ENCODE measurements at regions not wholly inside any gene's neighbourhood (a gene's known extent, or its start where the extent isn't known, plus 50 kb on each side); places are given as distances from the start of the nearest gene placed in this dataset.

DNA sequence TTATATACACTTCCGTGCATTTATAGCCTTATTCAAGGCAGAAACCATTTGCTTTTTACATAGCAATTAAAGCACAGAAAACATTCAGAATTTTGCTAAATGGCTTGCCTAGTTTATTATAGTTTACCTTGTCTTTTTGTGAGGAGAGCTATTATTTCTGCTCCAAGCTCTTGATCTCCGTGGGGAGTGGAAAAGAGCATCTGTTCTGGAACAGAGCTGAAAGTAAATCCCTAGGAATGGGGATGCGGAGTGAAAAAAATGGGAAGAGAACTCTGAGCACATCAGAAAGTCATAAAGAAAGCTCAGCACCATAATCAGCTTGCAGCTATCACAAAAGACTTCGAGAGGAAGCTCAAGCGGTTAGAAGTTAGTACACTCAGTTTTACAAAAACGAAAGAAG is 1006.7 kb downstream of the ROBO2 start:
- Mint-ChIP-seq H3K4me1 (no peaks in the 10 kb centered on the region), H3K27me3 (no peaks in the 10 kb centered on the region), H3K27ac (no peak overlapping the region), H3K4me3 (no peak overlapping the region), H3K9me3 (peaks cover 2% of the 10 kb centered on the region), H3K36me3 (no peaks in the 10 kb centered on the region)
- ATAC-seq (ENCODE audit: low read depth) (no peak), DNase-seq (ENCODE audit: low spot score in 2 of 2) (no peak)

DNA sequence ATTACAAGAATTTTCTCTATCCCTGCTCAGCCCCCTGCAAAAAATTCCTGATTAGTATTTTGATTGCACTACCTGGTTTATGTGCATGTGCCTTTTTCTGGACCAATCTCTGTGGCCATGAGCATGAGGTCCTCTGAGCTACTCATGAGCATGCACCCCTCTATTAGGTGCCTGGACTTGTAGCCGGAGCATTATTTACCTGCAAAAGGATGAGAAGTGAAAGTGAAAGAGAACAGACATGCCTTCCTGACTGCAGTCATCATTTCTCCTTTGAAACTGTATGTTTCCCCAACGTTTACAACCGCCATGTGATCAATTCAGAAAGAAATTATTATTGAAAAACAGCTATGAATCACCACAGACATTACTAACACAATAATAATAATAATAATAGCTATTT is 1008.8 kb downstream of the ROBO2 start:
- Mint-ChIP-seq H3K27me3 (no peaks in the 10 kb centered on the region), H3K9me3 (peaks cover 3% of the 10 kb centered on the region), H3K36me3 (no peaks in the 10 kb centered on the region), H3K4me1 (no peaks in the 10 kb centered on the region), H3K27ac (no peak overlapping the region), H3K4me3 (no peak overlapping the region)
- ATAC-seq (ENCODE audit: low read depth) (no peak), DNase-seq (ENCODE audit: low spot score in 2 of 2) (no peak)

DNA sequence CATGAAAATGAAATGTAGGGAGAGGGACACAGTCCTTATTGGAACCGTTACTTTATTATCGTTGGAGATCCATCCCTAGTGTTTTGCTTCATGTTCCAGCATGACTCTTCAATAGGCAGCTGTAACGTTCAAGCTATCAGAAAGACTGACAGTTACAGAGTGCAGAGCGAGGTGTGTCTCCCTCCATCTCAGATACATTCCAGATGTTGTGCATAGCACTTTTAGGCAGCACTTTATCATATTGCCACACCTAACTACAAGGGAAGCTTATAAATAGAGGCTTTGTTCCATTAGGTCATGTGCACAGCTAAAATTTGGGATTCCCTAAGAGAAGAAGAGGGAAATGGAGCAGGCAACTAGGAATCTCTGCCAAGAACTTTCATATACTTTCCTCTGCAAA is 1009.6 kb downstream of the ROBO2 start:
- H3K4me1 Mint-ChIP-seq, result no peaks in the 10 kb centered on the region

DNA sequence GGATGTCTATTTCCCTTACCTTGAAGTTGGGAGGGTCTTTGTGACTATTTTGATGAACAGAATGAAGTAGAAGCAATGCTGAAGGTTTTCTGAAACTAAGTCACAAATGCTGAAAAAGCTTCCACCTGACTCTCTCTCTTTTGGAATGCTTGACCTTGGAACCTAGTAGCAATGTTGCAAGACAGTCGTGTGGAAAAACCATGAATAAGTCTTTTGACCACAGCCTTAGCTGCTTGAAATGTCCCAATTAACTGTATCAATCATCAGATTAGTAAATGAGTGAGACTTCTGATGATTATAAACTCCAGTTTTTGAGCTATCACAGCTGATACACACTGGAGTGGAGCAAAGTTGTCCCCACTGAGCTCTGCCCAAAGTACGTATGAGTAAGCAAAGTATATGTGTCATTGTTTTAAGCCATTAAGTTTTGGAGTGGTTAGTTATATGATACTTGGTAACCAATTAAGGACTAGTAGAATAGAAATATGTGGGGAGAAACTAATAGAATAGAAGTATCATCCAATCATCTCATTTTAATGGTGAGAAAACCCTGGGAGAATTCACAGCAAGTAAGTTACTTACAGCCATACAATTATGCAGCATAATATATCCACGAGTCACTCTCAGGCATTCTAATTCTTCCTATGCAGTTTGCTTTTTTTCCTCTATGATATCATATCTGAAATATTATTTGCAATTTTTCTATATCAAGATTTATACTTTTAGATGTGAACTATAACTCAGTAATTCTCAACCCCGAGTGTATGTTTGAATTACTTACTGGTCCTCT is 1010.6 kb downstream of the ROBO2 start:
- DNase-seq (ENCODE audit: low spot score in 2 of 2), result no peak
- no peak overlapping the region for H3K27ac Mint-ChIP-seq
- H3K4me1 Mint-ChIP-seq, result no peaks in the 10 kb centered on the region
- peaks cover 3% of the 10 kb centered on the region for H3K9me3 Mint-ChIP-seq
- ATAC-seq (ENCODE audit: low read depth), result no peak
- H3K4me3 Mint-ChIP-seq, result no peak overlapping the region
- H3K36me3 Mint-ChIP-seq, result no peaks in the 10 kb centered on the region
- H3K27me3 Mint-ChIP-seq, result no peaks in the 10 kb centered on the region

More for the DNA sequence above, 1009.6 kb downstream of the ROBO2 start:
- Mint-ChIP-seq H3K27me3 (no peaks in the 10 kb centered on the region), H3K36me3 (no peaks in the 10 kb centered on the region), H3K9me3 (peaks cover 2% of the 10 kb centered on the region), H3K27ac (no peak overlapping the region), H3K4me3 (no peak overlapping the region)
- ATAC-seq (ENCODE audit: low read depth) (no peak), DNase-seq (ENCODE audit: low spot score in 2 of 2) (no peak)

DNA sequence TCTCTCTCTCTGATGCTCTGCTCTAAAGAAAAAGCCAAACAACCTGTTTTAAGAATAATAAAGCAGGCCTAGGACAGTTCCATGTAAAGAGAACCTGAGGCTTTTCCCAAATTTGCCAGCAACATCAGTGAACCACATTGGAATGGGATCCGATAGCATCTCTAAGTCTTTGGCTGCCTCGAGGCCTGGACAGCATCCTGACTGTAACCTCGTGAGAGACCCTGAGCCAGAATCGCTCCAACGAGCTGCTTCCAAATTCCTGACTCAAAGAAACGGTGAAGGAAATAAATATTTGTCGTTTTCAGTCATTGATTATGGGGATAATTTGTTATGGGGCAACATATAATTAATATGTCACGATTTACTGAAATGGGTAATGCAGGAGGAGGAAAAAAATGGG is 1012.8 kb downstream of the ROBO2 start:
- ATAC-seq (ENCODE audit: low read depth), result no peak
- no peak overlapping the region for H3K27ac Mint-ChIP-seq

DNA sequence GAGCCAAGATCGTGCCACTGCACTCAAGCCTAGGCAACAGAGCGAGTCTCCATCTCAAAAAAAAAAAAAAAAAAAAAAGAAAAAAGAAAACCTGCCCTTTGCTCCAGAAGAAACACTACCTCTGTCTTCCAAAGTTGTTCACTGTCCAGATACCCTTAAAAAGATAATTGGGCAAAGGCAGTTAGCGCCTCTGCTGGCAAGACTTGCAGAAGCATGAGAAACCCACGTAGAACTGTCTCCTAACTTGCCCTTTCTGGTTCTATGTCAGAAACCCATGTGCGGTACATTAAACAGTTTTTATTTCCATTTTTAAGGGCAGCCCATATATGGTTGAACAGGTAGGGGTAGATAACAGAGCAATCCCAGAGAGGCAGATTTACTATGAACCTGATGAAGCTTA is 1026.4 kb downstream of the ROBO2 start:
- Mint-ChIP-seq H3K27me3 (no peaks in the 10 kb centered on the region), H3K9me3 (no peaks in the 10 kb centered on the region), H3K36me3 (no peaks in the 10 kb centered on the region), H3K27ac (no peak overlapping the region), H3K4me3 (no peak overlapping the region), H3K4me1 (no peaks in the 10 kb centered on the region)
- DNase-seq (ENCODE audit: low spot score in 2 of 2), result no peak
- ATAC-seq (ENCODE audit: low read depth), result no peak

More for the DNA sequence above, 1012.8 kb downstream of the ROBO2 start:
- Mint-ChIP-seq H3K4me1 (no peaks in the 10 kb centered on the region), H3K36me3 (no peaks in the 10 kb centered on the region), H3K9me3 (peaks cover 3% of the 10 kb centered on the region), H3K4me3 (no peak overlapping the region), H3K27me3 (no peaks in the 10 kb centered on the region)
- no peak for DNase-seq (ENCODE audit: low spot score in 2 of 2)

DNA sequence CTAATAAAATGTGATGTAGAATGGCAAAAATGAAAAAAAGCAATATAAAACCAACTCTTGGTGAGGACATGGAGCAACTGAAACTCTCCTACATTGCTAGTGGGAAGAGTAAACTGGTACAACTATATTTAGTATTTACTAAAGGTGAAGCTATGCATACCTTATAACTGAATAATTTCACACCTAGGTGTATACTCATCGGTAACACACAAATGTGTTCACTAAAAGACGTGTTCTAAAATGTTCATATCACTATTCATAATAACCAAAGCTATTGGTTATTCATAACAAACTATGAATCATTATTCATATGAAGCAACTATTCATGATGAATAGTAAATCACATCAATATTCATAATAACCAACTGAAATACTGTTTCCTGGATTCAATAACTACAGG is 1030.3 kb downstream of the ROBO2 start:
- ATAC-seq (ENCODE audit: low read depth), result no peak
- H3K27me3 Mint-ChIP-seq, result no peaks in the 10 kb centered on the region
- H3K36me3 Mint-ChIP-seq, result no peaks in the 10 kb centered on the region
- H3K9me3 Mint-ChIP-seq, result peaks cover 3% of the 10 kb centered on the region
- DNase-seq (ENCODE audit: low spot score in 2 of 2), result no peak
- H3K4me1 Mint-ChIP-seq, result no peaks in the 10 kb centered on the region
- H3K4me3 Mint-ChIP-seq, result no peak overlapping the region
- no peak overlapping the region for H3K27ac Mint-ChIP-seq

DNA sequence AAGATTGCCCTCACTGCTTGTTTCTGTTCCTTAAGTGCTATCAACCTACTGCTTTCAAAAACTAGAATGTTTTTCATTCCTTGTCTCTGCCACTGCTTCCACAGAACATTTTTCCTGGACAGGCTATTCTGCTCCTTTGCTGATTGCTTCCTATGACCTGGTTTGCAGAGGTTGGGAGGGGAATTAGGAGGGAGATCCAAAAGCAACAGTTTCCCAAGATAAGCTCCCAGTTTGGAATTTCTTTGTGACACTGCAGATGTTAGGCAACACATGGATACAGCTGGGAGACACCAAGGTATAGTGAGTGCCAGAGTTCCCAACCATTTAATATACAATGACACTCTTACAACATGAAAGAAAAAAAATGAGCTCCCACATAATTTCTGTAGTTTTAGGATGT is 1036.5 kb downstream of the ROBO2 start:
- no peak overlapping the region for H3K4me3 Mint-ChIP-seq
- H3K27me3 Mint-ChIP-seq, result no peaks in the 10 kb centered on the region
- ATAC-seq (ENCODE audit: low read depth) (no peak), DNase-seq (ENCODE audit: low spot score in 2 of 2) (no peak)
- H3K9me3 Mint-ChIP-seq, result peaks cover 4% of the 10 kb centered on the region
- no peak overlapping the region for H3K27ac Mint-ChIP-seq
- no peaks in the 10 kb centered on the region for H3K4me1 Mint-ChIP-seq
- no peaks in the 10 kb centered on the region for H3K36me3 Mint-ChIP-seq

DNA sequence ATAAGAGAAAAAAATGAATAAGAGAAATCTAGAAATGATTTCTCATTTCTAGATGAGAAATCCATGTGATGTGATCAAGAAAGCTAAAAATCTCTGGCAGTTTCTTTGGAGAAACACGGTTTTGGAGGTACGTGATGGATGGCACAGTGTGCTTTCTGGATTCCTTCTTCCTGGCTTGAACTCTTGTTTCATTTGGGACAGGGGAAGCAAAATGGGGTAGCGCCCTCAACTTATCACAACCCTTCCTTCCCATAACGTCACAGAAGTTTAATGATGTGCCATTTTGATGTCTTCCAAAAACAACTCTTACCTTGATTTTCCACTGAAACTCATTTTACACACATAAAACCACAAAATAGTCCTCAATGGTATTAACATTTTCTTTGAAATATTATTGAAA is 1037.3 kb downstream of the ROBO2 start:
- Mint-ChIP-seq H3K27ac (no peak overlapping the region), H3K9me3 (peaks cover 4% of the 10 kb centered on the region), H3K4me3 (no peak overlapping the region), H3K36me3 (no peaks in the 10 kb centered on the region), H3K27me3 (no peaks in the 10 kb centered on the region), H3K4me1 (no peaks in the 10 kb centered on the region)
- ATAC-seq (ENCODE audit: low read depth) (no peak), DNase-seq (ENCODE audit: low spot score in 2 of 2) (no peak)

DNA sequence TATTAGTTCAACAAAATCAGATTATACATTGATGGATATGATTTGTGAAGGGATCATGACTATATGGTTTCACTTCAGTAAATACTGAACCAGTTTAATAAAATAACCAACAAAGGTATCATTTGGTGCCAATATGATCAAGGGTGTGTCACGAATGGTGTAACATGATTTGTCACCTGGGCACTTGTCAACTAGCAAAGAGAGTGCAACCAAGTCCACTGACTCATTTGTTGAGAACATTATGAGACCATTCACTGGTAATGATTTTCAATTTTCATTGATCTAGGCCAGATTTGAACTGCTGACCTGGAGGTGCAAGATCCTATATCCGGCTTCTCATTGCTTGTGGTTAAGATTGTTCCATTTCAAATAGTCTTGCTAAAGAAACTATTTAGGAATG is 1037.9 kb downstream of the ROBO2 start:
- DNase-seq (ENCODE audit: low spot score in 2 of 2), result no peak
- Mint-ChIP-seq H3K4me3 (no peak overlapping the region), H3K27me3 (no peaks in the 10 kb centered on the region), H3K4me1 (no peaks in the 10 kb centered on the region), H3K9me3 (peaks cover 4% of the 10 kb centered on the region), H3K36me3 (no peaks in the 10 kb centered on the region), H3K27ac (no peak overlapping the region)
- no peak for ATAC-seq (ENCODE audit: low read depth)

DNA sequence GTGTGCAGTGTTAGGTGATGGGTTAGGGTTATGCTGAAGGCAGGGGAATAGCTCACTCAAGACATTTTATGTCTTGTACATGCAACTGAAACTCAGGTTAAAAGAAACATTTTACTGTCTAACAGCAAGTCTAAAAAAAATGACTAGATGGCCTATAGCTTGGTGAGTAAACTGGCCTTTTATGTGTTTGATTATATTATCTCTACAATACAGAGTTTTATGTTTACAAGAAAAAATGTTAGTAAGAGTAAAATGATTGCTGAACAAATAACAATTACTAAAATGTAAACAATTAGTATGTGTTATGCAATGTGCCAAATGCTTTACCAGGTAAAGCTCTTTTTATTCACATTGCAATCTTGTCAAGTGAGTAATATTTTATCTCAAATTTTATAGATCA is 1039.6 kb downstream of the ROBO2 start:
- no peaks in the 10 kb centered on the region for H3K36me3 Mint-ChIP-seq
- no peaks in the 10 kb centered on the region for H3K4me1 Mint-ChIP-seq
- no peak overlapping the region for H3K27ac Mint-ChIP-seq
- DNase-seq (ENCODE audit: low spot score in 2 of 2) (no peak), ATAC-seq (ENCODE audit: low read depth) (no peak)
- H3K9me3 Mint-ChIP-seq, result peaks cover 7% of the 10 kb centered on the region
- H3K27me3 Mint-ChIP-seq, result no peaks in the 10 kb centered on the region
- no peak overlapping the region for H3K4me3 Mint-ChIP-seq

DNA sequence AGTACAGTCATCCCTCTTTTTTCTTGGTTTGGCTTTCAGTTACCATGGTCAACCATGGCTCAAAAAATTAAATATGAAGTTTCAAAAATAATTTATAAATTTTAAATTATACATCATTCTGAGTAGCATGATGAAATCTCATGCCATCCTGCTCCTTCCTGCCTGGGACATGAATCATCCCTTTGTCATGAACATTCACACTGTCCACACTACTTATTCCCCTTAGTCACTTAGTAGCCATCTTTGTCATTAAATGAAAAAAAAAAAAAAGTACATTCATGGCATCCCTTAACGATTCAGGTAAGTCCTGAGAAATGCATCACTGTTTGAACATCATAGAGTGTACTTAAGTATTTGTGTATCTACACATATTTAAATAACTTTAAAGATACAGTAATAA is 1046.3 kb downstream of the ROBO2 start:
- Mint-ChIP-seq H3K4me1 (no peaks in the 10 kb centered on the region), H3K27ac (no peak overlapping the region), H3K4me3 (no peak overlapping the region), H3K27me3 (no peaks in the 10 kb centered on the region), H3K36me3 (no peaks in the 10 kb centered on the region), H3K9me3 (peaks cover 7% of the 10 kb centered on the region)
- DNase-seq (ENCODE audit: low spot score in 2 of 2) (no peak), ATAC-seq (ENCODE audit: low read depth) (no peak)

DNA sequence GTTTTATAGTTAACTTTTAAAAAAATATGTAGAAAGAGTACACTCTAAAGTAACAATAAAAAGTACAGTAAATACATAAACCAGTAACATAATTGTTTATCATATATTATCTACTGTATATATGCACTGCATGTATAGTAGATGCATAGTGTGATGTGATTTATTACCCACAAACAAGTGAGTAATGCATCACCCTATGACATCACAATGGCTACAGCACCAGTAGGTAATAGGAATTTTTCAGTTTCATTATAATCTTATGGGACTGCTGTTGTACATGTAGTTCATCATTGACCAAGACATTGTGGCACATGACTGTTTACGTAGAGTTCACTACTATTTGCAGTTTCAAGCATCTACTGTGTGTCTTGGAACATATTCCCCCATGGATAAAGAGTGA is 1047.2 kb downstream of the ROBO2 start:
- Mint-ChIP-seq H3K27me3 (no peaks in the 10 kb centered on the region), H3K27ac (no peak overlapping the region), H3K4me1 (no peaks in the 10 kb centered on the region), H3K36me3 (no peaks in the 10 kb centered on the region), H3K9me3 (peaks cover 7% of the 10 kb centered on the region), H3K4me3 (no peak overlapping the region)
- DNase-seq (ENCODE audit: low spot score in 2 of 2), result no peak
- no peak for ATAC-seq (ENCODE audit: low read depth)

DNA sequence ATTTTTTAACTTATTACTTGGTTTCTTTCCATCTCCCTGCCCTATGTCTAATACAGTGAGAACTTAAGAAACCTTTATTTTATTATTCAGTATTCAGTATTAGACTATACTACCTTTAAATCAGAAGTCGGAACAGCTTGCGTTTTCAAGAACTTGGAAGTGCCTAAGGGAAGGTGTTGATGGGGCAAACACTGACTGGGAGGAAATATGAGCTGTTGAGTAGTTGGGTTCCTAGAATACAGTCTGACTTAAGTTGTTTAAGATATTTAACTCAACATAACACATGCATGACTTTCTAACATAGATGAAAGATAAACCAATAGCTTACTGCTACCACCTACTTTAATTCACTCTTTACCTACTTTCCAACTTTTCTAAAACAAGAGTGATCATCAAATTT is 1048.1 kb downstream of the ROBO2 start:
- H3K4me3 Mint-ChIP-seq, result no peak overlapping the region
- H3K27ac Mint-ChIP-seq, result no peak overlapping the region
- ATAC-seq (ENCODE audit: low read depth) (no peak), DNase-seq (ENCODE audit: low spot score in 2 of 2) (no peak)
- H3K36me3 Mint-ChIP-seq, result no peaks in the 10 kb centered on the region
- peaks cover 5% of the 10 kb centered on the region for H3K9me3 Mint-ChIP-seq
- H3K27me3 Mint-ChIP-seq, result no peaks in the 10 kb centered on the region
- no peaks in the 10 kb centered on the region for H3K4me1 Mint-ChIP-seq

DNA sequence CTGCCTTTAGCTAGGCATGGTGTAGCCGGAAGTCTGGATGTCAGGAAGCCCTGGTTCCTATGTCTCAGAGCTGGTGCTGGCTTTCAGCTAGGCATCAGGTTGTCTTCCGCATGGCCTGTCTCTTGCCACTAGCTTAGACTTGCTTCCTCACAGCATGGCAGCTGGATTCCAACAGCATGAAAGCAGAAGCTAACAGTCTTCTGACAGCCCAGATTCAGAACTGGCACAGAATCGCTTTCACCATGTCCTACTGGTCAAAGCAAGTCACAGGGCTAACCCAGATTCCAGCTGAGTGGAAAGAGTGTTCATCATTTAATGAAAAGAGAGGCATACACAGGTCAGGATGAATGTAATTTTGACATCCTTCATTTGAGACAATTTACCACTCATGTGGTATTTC is 1050.5 kb downstream of the ROBO2 start:
- Mint-ChIP-seq H3K4me1 (no peaks in the 10 kb centered on the region), H3K27ac (no peak overlapping the region), H3K4me3 (no peak overlapping the region), H3K27me3 (no peaks in the 10 kb centered on the region), H3K9me3 (peaks cover 6% of the 10 kb centered on the region), H3K36me3 (no peaks in the 10 kb centered on the region)
- DNase-seq (ENCODE audit: low spot score in 2 of 2) (no peak), ATAC-seq (ENCODE audit: low read depth) (no peak)

Data from memory B cell (primary cell).